Peyer's patch (tissue), 4 donors: ENCODE measurements at regions not wholly inside any gene's neighbourhood (a gene's known extent, or its start where the extent isn't known, plus 50 kb on each side); places are given as distances from the start of the nearest gene placed in this dataset.

Source experiments
- POLR2A ChIP-seq, 2 donors: fragments of 450-650 bp; IDR thresholded peaks; one replicate each; pipeline ENCODE4 v1.5.1; 2017; ENCODE audit warnings: antibody characterized with exemption in 2 of 2, mild to moderate bottlenecking in 2 of 2, moderate library complexity in 2 of 2
- TF ChIP-seq, protein P1 (sequence below), 6 experiments: fragments of 450-650 bp in 4 of 6; fragments of 200-600 bp in 2 of 6; sonication (generic) in 1 of 6; IDR thresholded peaks; one replicate each; pipeline ENCODE4 v1.5.1; 2017 to 2019; ENCODE audit warnings: antibody characterized with exemption in 6 of 6, mild to moderate bottlenecking in 3 of 6, moderate library complexity in 1 of 6

DNA sequence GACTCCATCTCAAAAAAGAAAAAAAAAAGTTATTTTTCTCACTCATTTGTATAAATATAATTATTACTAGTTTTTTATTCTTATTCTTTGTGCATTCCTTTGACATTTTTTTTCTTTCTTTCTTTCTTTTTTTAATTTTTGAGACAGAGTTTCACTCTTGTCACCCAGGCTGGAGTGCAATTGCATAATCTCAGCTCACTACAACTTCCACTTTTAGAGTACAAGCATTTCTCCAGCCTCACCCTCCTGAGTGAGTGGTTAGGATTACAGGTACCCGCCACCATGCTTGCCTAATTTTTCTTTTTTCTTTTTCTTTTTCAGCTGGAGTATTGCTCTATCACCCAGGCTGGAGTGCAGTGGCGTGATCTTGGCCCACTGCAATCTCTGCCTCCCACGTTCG lies 51.4 kb upstream of the JARID2 start:
- TF ChIP-seq, protein P1, sequence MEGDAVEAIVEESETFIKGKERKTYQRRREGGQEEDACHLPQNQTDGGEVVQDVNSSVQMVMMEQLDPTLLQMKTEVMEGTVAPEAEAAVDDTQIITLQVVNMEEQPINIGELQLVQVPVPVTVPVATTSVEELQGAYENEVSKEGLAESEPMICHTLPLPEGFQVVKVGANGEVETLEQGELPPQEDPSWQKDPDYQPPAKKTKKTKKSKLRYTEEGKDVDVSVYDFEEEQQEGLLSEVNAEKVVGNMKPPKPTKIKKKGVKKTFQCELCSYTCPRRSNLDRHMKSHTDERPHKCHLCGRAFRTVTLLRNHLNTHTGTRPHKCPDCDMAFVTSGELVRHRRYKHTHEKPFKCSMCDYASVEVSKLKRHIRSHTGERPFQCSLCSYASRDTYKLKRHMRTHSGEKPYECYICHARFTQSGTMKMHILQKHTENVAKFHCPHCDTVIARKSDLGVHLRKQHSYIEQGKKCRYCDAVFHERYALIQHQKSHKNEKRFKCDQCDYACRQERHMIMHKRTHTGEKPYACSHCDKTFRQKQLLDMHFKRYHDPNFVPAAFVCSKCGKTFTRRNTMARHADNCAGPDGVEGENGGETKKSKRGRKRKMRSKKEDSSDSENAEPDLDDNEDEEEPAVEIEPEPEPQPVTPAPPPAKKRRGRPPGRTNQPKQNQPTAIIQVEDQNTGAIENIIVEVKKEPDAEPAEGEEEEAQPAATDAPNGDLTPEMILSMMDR (IDR thresholded peaks at IDR 0.05), result no peak
- no peak for TF ChIP-seq POLR2A (IDR thresholded peaks at IDR 0.05)
